Adrenal gland (tissue), 9 donors: ENCODE measurements at regions not wholly inside any gene's neighbourhood (a gene's known extent, or its start where the extent isn't known, plus 50 kb on each side); places are given as distances from the start of the nearest gene placed in this dataset.
"Not testable (repeated sequence)": the region's sequence is repeated elsewhere in the genome, so short reads cannot be mapped to it uniquely, and the experiment has no call there.

ENCODE experiments used
- DNase-seq, 7 donors: peaks; one replicate each; pipeline ENCODE4 v3.0.0-alpha.2; 2019 to 2020
- H3K27ac ChIP-seq, 5 donors: fragments of 200-600 bp; sonication (generic) in 4 of 5; 1 replicate in 3 of 5; 2 replicates in 2 of 5; pipeline versions ENCODE4 v1.5.1 to v1.8.0; 2016 to 2020; ENCODE audit warnings: mild to moderate bottlenecking in 1 of 5
- H3K27me3 ChIP-seq: fragments of 200-600 bp; 2 replicates; pipeline ENCODE4 v1.8.0; 2021
- H3K36me3 ChIP-seq, 2 donors: fragments of 200-600 bp; replicated peaks in 1 of 2; 1 replicate in 1 of 2; 2 replicates in 1 of 2; pipeline versions ENCODE4 v1.5.1 to v1.8.0; 2018 to 2022
- H3K4me1 ChIP-seq, 2 donors: fragments of 200-600 bp; replicated peaks in 1 of 2; 1 replicate in 1 of 2; 2 replicates in 1 of 2; pipeline versions ENCODE4 v1.5.1 to v1.8.0; 2018 to 2021
- H3K4me3 ChIP-seq, 4 donors: fragments of 200-600 bp; sonication (generic) in 3 of 4; one replicate each; pipeline ENCODE4 v1.5.1; 2016 to 2018
- H3K9me3 ChIP-seq, 3 donors: fragments of 200-600 bp; sonication (generic) in 1 of 3; replicated peaks in 1 of 3; 1 replicate in 2 of 3; 2 replicates in 1 of 3; pipeline versions ENCODE4 v1.5.1 to v1.8.0; 2016 to 2021
- CTCF ChIP-seq, 6 experiments: fragments of 450-650 bp in 4 of 6; fragments of 200-600 bp in 2 of 6; sonication (generic) in 1 of 6; IDR thresholded peaks; 1 replicate in 5 of 6; 2 replicates in 1 of 6; pipeline versions ENCODE4 v1.5.1 to v1.8.0; 2016 to 2021; ENCODE audit warnings: antibody characterized with exemption in 6 of 6, mild to moderate bottlenecking in 2 of 6, moderate library complexity in 1 of 6
- POLR2A ChIP-seq, 2 donors: fragments of 450-650 bp; IDR thresholded peaks; one replicate each; pipeline ENCODE4 v1.6.1; 2017; ENCODE audit warnings: antibody characterized with exemption in 2 of 2, mild to moderate bottlenecking in 2 of 2, moderate library complexity in 1 of 2
- WGBS, 4 donors: extraction: QIAGEN DNeasy Blood & Tissue Kit in 2 of 4; methylation state at CpG; one replicate each; pipeline versions ENCODE4 v1.1.5 to v1.1.7; 2013 to 2017; 5-methylcytosine and 5-hydroxymethylcytosine counted together
- intact Hi-C, 2 donors: fragments of 100-400 bp; cut with DNase I; formaldehyde crosslinking; loops; one replicate each; pipeline versions ENCODE4 v1.14.1 to v1.15.0; 2022 to 2023
- donor health status: healthy with polysubstance abuse.
- donor health status: Bipolar disorder and iron deficiency.
- donor health status: DM: yes; HTN: yes; CAD: no.
- donor health status: DM: no; HTN: no; CAD: no.
- donor health status: DM: no; HTN: no; CAD: no.

GRCh38 chr4:170803492-170803891 lies 713.7 kb upstream of the AADAT start:
- Histone ChIP-seq H3K27me3 (no peaks in the 10 kb centered on the region), H3K27ac (no peak overlapping the region), H3K4me3 (no peak overlapping the region), H3K36me3 (no peaks in the 10 kb centered on the region), H3K9me3 (no peaks in the 10 kb centered on the region), H3K4me1 (no peaks in the 10 kb centered on the region)
- TF ChIP-seq CTCF (IDR thresholded peaks at IDR 0.05) (no peak), POLR2A (IDR thresholded peaks at IDR 0.05) (no peak)
- intact Hi-C loops: no loop called here
- DNase-seq: no peak
- WGBS, 4 donors: 84 to 92% (median 89%) methylated on average over 1 of the region's 1 CpG

GRCh38 chr4:170801771-170802170 lies 712.0 kb upstream of the AADAT start:
- TF ChIP-seq CTCF (IDR thresholded peaks at IDR 0.05): no peak
- TF ChIP-seq POLR2A (IDR thresholded peaks at IDR 0.05): no peak
- no peaks in the 10 kb centered on the region for H3K27me3 ChIP-seq
- 48 to 63% (median 56%) methylated on average over 3 of the region's 3 CpGs for WGBS, 4 donors
- no peak overlapping the region for H3K4me3 ChIP-seq
- no peaks in the 10 kb centered on the region for H3K4me1 ChIP-seq
- no peak for DNase-seq
- no peaks in the 10 kb centered on the region for H3K36me3 ChIP-seq
- H3K9me3 ChIP-seq: no peaks in the 10 kb centered on the region
- H3K27ac ChIP-seq: no peak overlapping the region
- intact Hi-C loops: no loop called here

- Histone ChIP-seq H3K4me3 (no peak overlapping the region), H3K27me3 (no peaks in the 10 kb centered on the region), H3K36me3 (no peaks in the 10 kb centered on the region), H3K4me1 (no peaks in the 10 kb centered on the region), H3K9me3 (no peaks in the 10 kb centered on the region), H3K27ac (no peak overlapping the region)
- intact Hi-C loops: no loop called here
- DNase-seq: no peak
- TF ChIP-seq POLR2A (IDR thresholded peaks at IDR 0.05): no peak
- TF ChIP-seq CTCF (IDR thresholded peaks at IDR 0.05): no peak
- WGBS, 4 donors: 55 to 63% (median 59%) methylated on average over 3 of the region's 3 CpGs
These were observed 704.8 kb upstream of the AADAT start for GRCh38 chr4:170794525-170794924.

GRCh38 chr4:170788540-170789051 lies 698.8 kb upstream of the AADAT start:
- DNase-seq, H3K36me3 ChIP-seq, H3K27me3 ChIP-seq, H3K4me1 ChIP-seq, H3K4me3 ChIP-seq, H3K9me3 ChIP-seq, intact Hi-C loops, H3K27ac ChIP-seq: not testable (repeated sequence)
- 85 to 93% (median 88%) methylated on average over 19 to 27 of the region's 28 CpGs for WGBS, 4 donors

GRCh38 chr4:170777663-170778062 lies 687.9 kb upstream of the AADAT start:
- no peak for DNase-seq
- H3K4me1 ChIP-seq: no peaks in the 10 kb centered on the region
- intact Hi-C loops: no loop called here
- H3K27ac ChIP-seq: no peak overlapping the region
- 68 to 80% (median 73%) methylated on average over 3 of the region's 3 CpGs for WGBS, 4 donors
- H3K4me3 ChIP-seq: no peak overlapping the region
- H3K27me3 ChIP-seq: no peaks in the 10 kb centered on the region
- no peaks in the 10 kb centered on the region for H3K36me3 ChIP-seq
- TF ChIP-seq CTCF (IDR thresholded peaks at IDR 0.05) (no peak), POLR2A (IDR thresholded peaks at IDR 0.05) (no peak)
- no peaks in the 10 kb centered on the region for H3K9me3 ChIP-seq
